Gastroesophageal sphincter (tissue), 3 donors: ENCODE measurements at regions not wholly inside any gene's neighbourhood (a gene's known extent, or its start where the extent isn't known, plus 50 kb on each side); places are given as distances from the start of the nearest gene placed in this dataset.

Experiments used
- EP300 ChIP-seq: sonication (generic); formaldehyde crosslinking; IDR thresholded peaks from one replicate; pipeline ENCODE4 v1.6.1; 2017; ENCODE audit warnings: antibody characterized with exemption, mild to moderate bottlenecking
- POLR2A ChIP-seq, 2 donors: fragments of 450-650 bp; IDR thresholded peaks; one replicate each; pipeline ENCODE4 v1.6.1; 2017; ENCODE audit warnings: antibody characterized with exemption in 2 of 2, mild to moderate bottlenecking in 2 of 2, moderate library complexity in 1 of 2
- TF ChIP-seq, protein P1 (sequence below), 4 experiments: fragments of 200-600 bp in 2 of 4; fragments of 450-650 bp in 2 of 4; sonication (generic) in 1 of 4; IDR thresholded peaks; one replicate each; pipeline ENCODE4 v1.5.1; 2017 to 2019; ENCODE audit warnings: antibody characterized with exemption in 4 of 4, mild to moderate bottlenecking in 2 of 4, moderate library complexity in 2 of 4

DNA sequence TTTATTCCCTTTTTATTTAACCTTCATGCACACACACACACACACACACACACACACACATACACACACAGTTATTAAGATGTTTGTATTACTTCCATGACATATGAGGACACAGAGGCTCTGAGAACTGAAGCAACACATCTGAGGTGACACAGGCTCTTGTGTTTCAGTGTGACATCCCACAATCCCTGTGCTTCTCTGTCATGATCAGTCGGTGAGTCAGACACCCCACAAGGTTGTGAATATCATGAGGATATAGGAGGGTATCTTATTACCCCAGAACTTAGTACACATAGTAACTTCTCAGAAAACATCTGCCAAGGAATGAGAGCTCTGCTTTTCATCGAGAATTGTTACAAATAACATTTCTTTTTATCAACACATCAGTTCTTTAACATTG, 459.3 kb downstream of the PLPP3 start:
- TF ChIP-seq, protein P1, sequence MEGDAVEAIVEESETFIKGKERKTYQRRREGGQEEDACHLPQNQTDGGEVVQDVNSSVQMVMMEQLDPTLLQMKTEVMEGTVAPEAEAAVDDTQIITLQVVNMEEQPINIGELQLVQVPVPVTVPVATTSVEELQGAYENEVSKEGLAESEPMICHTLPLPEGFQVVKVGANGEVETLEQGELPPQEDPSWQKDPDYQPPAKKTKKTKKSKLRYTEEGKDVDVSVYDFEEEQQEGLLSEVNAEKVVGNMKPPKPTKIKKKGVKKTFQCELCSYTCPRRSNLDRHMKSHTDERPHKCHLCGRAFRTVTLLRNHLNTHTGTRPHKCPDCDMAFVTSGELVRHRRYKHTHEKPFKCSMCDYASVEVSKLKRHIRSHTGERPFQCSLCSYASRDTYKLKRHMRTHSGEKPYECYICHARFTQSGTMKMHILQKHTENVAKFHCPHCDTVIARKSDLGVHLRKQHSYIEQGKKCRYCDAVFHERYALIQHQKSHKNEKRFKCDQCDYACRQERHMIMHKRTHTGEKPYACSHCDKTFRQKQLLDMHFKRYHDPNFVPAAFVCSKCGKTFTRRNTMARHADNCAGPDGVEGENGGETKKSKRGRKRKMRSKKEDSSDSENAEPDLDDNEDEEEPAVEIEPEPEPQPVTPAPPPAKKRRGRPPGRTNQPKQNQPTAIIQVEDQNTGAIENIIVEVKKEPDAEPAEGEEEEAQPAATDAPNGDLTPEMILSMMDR (IDR thresholded peaks at IDR 0.05), result no peak
- no peak for TF ChIP-seq EP300
- TF ChIP-seq POLR2A (IDR thresholded peaks at IDR 0.05), result no peak
